ENCODE measurements at regions not wholly inside any gene's neighbourhood (a gene's known extent, or its start where the extent isn't known, plus 50 kb on each side); places are given as distances from the start of the nearest gene placed in this dataset.

- ChIA-PET POLR2A (ENCODE audit: partially characterized antibody) (no interaction called here), CTCF (ENCODE audit: partially characterized antibody) (interaction anchor here (0.9 to 1.3 kb wide), 2 partner anchors 9 to 13 kb away, joined by 3 to 4 read pairs; no protein-coding TSS in a partner anchor)
- DNase-seq (ENCODE audit: low read depth in 1 of 2, low spot score in 2 of 2): peak in 1 of 2 experiments; percentile 60
- Histone ChIP-seq H3K27ac (ENCODE audit: low read depth, low read length) (peak overlapping the region; percentile 42; the same call in 1 of the 2 replicates), H3K56ac (replicated peaks; ENCODE audit: insufficient read length, low read depth, low read length) (no peak overlapping the region), H3K23ac (ENCODE audit: insufficient read length) (no peak overlapping the region), H3K36me3 (ENCODE audit: control insufficient read depth in 2 of 4, insufficient read depth in 4 of 4, low read length in 3 of 4) (no peaks in the 10 kb centered on the region), H3K4ac (replicated peaks; ENCODE audit: insufficient read length, low read depth, low read length) (no peak overlapping the region), H2AFZ (ENCODE audit: low read length) (no peak overlapping the region), H4K91ac (replicated peaks; ENCODE audit: insufficient read length, low read length) (peak overlapping the region; percentile 78), H3K9me3 (ENCODE audit: insufficient read depth in 2 of 2, low read depth in 1 of 2, low read length in 1 of 2) (peaks cover 0 to under 1% of the 10 kb centered on the region in 2 experiments; a peak in 1 of 4 replicates), H4K8ac (ENCODE audit: extremely low read depth, insufficient read depth, low read length) (no peak overlapping the region), H4K5ac (ENCODE audit: insufficient read length, low read depth, low read length) (peak overlapping the region; percentile 0), H2BK120ac (replicated peaks; ENCODE audit: low read depth, low read length) (no peak overlapping the region), H3K18ac (ENCODE audit: extremely low read depth, low read length) (0 out of 2 replicates have a peak overlapping the region, but pooled peaks have one; percentile 67), H3K23me2 (ENCODE audit: low read depth, low read length) (no peaks in the 10 kb centered on the region), H3K4me1 (replicated peaks in 1 of 4; ENCODE audit: control insufficient read depth in 3 of 4, insufficient read depth in 4 of 4, low read length in 3 of 4) (peaks cover 0 to 4% (median 0%) of the 10 kb centered on the region in 4 experiments; a peak in 2 of 7 replicates), H4K20me1 (replicated peaks in 1 of 2; ENCODE audit: control insufficient read depth in 1 of 2, insufficient read depth in 2 of 2, low read length in 2 of 2) (no peaks in the 10 kb centered on the region), H2BK12ac (ENCODE audit: low read depth, low read length) (peak overlapping the region; percentile 99), H2AK5ac (ENCODE audit: low read depth, low read length) (peak overlapping the region; percentile 78; the same call in 1 of the 2 replicates), H3K14ac (ENCODE audit: insufficient read length) (no peak overlapping the region), H2BK20ac (ENCODE audit: low read length) (no peak overlapping the region), H3K79me2 (ENCODE audit: control insufficient read depth in 1 of 2, insufficient read depth in 2 of 2, low read length in 2 of 2) (no peaks in the 10 kb centered on the region), H2BK5ac (ENCODE audit: low read depth, low read length) (peak overlapping the region; percentile 97), H3K9ac (replicated peaks in 1 of 4; ENCODE audit: extremely low read depth in 1 of 4, low read depth in 3 of 4, low read length in 3 of 4) (no peak overlapping the region; a peak in 1 of 7 replicates), H3K4me3 (ENCODE audit: extremely low read depth in 1 of 4, insufficient read depth in 2 of 4, low read depth in 3 of 4, low read length in 4 of 4) (no peak overlapping the region), H2BK15ac (ENCODE audit: low read length) (no peak overlapping the region), H3K27me3 (replicated peaks in 1 of 4; ENCODE audit: control insufficient read depth in 3 of 4, extremely low read depth in 1 of 4, insufficient read depth in 3 of 4, low read length in 3 of 4) (no peaks in the 10 kb centered on the region), H3K4me2 (ENCODE audit: insufficient read depth in 1 of 2, low read depth in 2 of 2, low read length in 2 of 2) (peak overlapping the region; percentile 13 to 24; a peak in 2 of 4 replicates), H3K79me1 (ENCODE audit: low read depth, low read length) (no peaks in the 10 kb centered on the region)
- no peak for FAIRE-seq
- WGBS, 2 experiments (ENCODE audit: extremely low coverage in 1 of 2, insufficient coverage in 1 of 2, insufficient read length in 1 of 2, insufficient replicate concordance in 2 of 2, low coverage in 1 of 2, low lambda C conversion rate in 2 of 2, missing lambda C conversion rate in 1 of 2): 54% methylated on average over 4 of the region's 4 CpGs; no CpG with 5 or more reads in 1 of the 2 experiments
- TF ChIP-seq SIRT6 (IDR thresholded peaks at IDR 0.05; ENCODE audit: low read length) (no peak), EZH2 (IDR thresholded peaks at IDR 0.05; ENCODE audit: low read depth, low read length, severe bottlenecking) (no peak), SIX5 (IDR thresholded peaks at IDR 0.05; ENCODE audit: low read depth, low read length) (no peak), HDAC2 (IDR thresholded peaks at IDR 0.05; ENCODE audit: borderline replicate concordance in 1 of 2, low read depth in 2 of 2, low read length in 2 of 2) (0 out of 4 replicates have a peak, but pooled peaks of 1 of the 2 experiments have one; percentile 38), CEBPB (IDR thresholded peaks at IDR 0.05; ENCODE audit: low read depth, low read length) (0 out of 2 replicates have a peak, but pooled peaks have one; percentile 11), EP300 (IDR thresholded peaks at IDR 0.05; ENCODE audit: borderline replicate concordance in 1 of 2, low read depth in 2 of 2, low read length in 2 of 2) (peak in 1 of 2 experiments; percentile 66; a peak in 1 of 3 replicates), ATF2 (IDR thresholded peaks at IDR 0.05; ENCODE audit: low read length) (peak; percentile 87; the same call in 1 of the 2 replicates), PHF8 (conservative IDR thresholded peaks at IDR 0.05; ENCODE audit: low read depth, low read length) (no peak), BCL11A (IDR thresholded peaks at IDR 0.05; ENCODE audit: low read depth in 2 of 2, low read length in 2 of 2) (no peak), JUND (IDR thresholded peaks at IDR 0.05; ENCODE audit: low read length) (peak; percentile 97), SP1 (IDR thresholded peaks at IDR 0.05; ENCODE audit: low read depth, low read length) (peak; percentile 70)
Measured at GRCh38 chr18:8890957-8891464, 185.7 kb downstream of the MTCL1 start.

Measured in H1 (cell line).